HCT116 (cell line): ENCODE measurements at regions not wholly inside any gene's neighbourhood (a gene's known extent, or its start where the extent isn't known, plus 50 kb on each side); places are given as distances from the start of the nearest gene placed in this dataset.

Experiments
- ATAC-seq: fragments of 200-7000 bp; cut with Tn5 transposase; 2 replicates; pipeline ENCODE4 v1.9.1; 2020; ENCODE audit warnings: mild to moderate bottlenecking, moderate library complexity
- BruUV-seq: library from RNA; stranded (reverse); fragments of 400-500 nt; replicated peaks from 2 replicates; lab custom pipeline; 2021; lab: Mats Ljungman, UMichigan
- CTCF ChIA-PET: fragments of 300-600 bp; sonication (Branson Sonifier 250); formaldehyde crosslinking; loops from one replicate; lab custom pipeline; 2021; ENCODE audit warnings: antibody characterized with exemption; lab: Charles Lee
- POLR2A ChIA-PET: fragments of 300-600, 350-600 bp; sonication (Branson Sonifier 250); formaldehyde crosslinking; loops from one replicate; lab custom pipeline; 2021; ENCODE audit warnings: antibody characterized with exemption; lab: Charles Lee
- RAD21 ChIA-PET, 2 experiments: fragments of 300-600 bp; sonication (Branson Sonifier 250); formaldehyde crosslinking; loops; one replicate each; lab custom pipeline; 2023; ENCODE audit warnings: low total read pairs in 2 of 2; ENCODE audit not compliant: uncharacterized antibody in 2 of 2, unreplicated experiment in 2 of 2, low non-redundant PET in 1 of 2; lab: Charles Lee
- DNase-seq: peaks from one replicate; pipeline ENCODE4 v3.0.0-alpha.2; 2010; ENCODE audit warnings: low read depth, low spot score
- H2AFZ ChIP-seq: fragments of 200-600 bp; shearing (Covaris generic), sonication (generic); 2 replicates; pipeline ENCODE4 v1.6.1; 2017; ENCODE audit warnings: low read depth, mixed run types, mixed read lengths, antibody characterized with exemption, low read length; ENCODE audit not compliant: poor library complexity, severe bottlenecking
- H3K27ac ChIP-seq: 2 replicates; pipeline ENCODE4 v1.5.1; 2012; ENCODE audit warnings: low read depth, low read length
- H3K27me3 ChIP-seq: fragments of 200-600 bp; sonication (generic); 2 replicates; pipeline ENCODE4 v1.6.1; 2016; ENCODE audit warnings: mixed run types, low read length, mixed read lengths; ENCODE audit not compliant: insufficient read depth
- H3K36me3 ChIP-seq, 2 experiments: fragments of 200-500 bp in 1 of 2; fragments of 200-600 bp in 1 of 2; sonication (Bioruptor generic) in 1 of 2; sonication (generic) in 1 of 2; 2 replicates each; pipeline versions ENCODE4 v1.5.1 to v1.6.1; 2014 to 2016; ENCODE audit warnings: low read length in 2 of 2, inconsistent platforms in 1 of 2, mixed read lengths in 1 of 2, mixed run types in 1 of 2; ENCODE audit not compliant: insufficient read depth in 2 of 2, control insufficient read depth in 1 of 2
- H3K4me1 ChIP-seq, 2 experiments: fragments of 200-600 bp in 1 of 2; sonication (generic) in 1 of 2; 2 replicates each; pipeline versions ENCODE4 v1.5.1 to v1.6.1; 2012 to 2017; ENCODE audit warnings: low read length in 2 of 2, inconsistent platforms in 1 of 2, mild to moderate bottlenecking in 1 of 2, mixed read lengths in 1 of 2, mixed run types in 1 of 2, moderate library complexity in 1 of 2; ENCODE audit not compliant: insufficient read depth in 2 of 2, control insufficient read depth in 1 of 2
- H3K4me2 ChIP-seq: fragments of 200-600 bp; sonication (generic); 2 replicates; pipeline ENCODE4 v1.6.1; 2017; ENCODE audit warnings: mixed run types, low read length, mixed read lengths
- H3K4me3 ChIP-seq, 2 experiments: fragments of 200-600 bp in 1 of 2; sonication (generic) in 1 of 2; replicated peaks in 1 of 2; 2 replicates each; pipeline ENCODE4 v1.5.1; 2011 to 2016; ENCODE audit warnings: low read length in 2 of 2, control low read depth in 1 of 2, low read depth in 1 of 2, mild to moderate bottlenecking in 1 of 2, mixed read lengths in 1 of 2, mixed run types in 1 of 2
- H3K79me2 ChIP-seq: fragments of 200-600 bp; sonication (generic); 2 replicates; pipeline ENCODE4 v1.6.1; 2017; ENCODE audit warnings: mild to moderate bottlenecking, mixed run types, low read length, moderate library complexity, mixed read lengths; ENCODE audit not compliant: insufficient read depth
- H3K9ac ChIP-seq: fragments of 200-600 bp; sonication (generic); 2 replicates; pipeline ENCODE4 v1.6.1; 2016; ENCODE audit warnings: low read length, mixed read lengths
- H3K9me2 ChIP-seq: fragments of 200-600 bp; sonication (generic), shearing (Covaris generic); 2 replicates; pipeline ENCODE4 v1.6.1; 2017; ENCODE audit warnings: mixed run types, mild to moderate bottlenecking, moderate library complexity; ENCODE audit not compliant: insufficient read depth
- H3K9me3 ChIP-seq, 2 experiments: fragments of 200-500 bp in 1 of 2; fragments of 200-600 bp in 1 of 2; sonication (Bioruptor generic) in 1 of 2; sonication (generic) in 1 of 2; 2 replicates each; pipeline ENCODE4 v1.6.1; 2014 to 2017; ENCODE audit warnings: low read length in 2 of 2, mixed read lengths in 2 of 2, inconsistent platforms in 1 of 2, low read depth in 1 of 2, mild to moderate bottlenecking in 1 of 2, mixed run types in 1 of 2, moderate library complexity in 1 of 2; ENCODE audit not compliant: control insufficient read depth in 1 of 2, insufficient read depth in 1 of 2
- H4K20me1 ChIP-seq: fragments of 200-600 bp; sonication (generic), shearing (Covaris generic); 2 replicates; pipeline ENCODE4 v1.6.1; 2017; ENCODE audit warnings: mixed run types, mild to moderate bottlenecking, moderate library complexity; ENCODE audit not compliant: insufficient read depth
- ATF3 ChIP-seq: IDR thresholded peaks from 2 replicates; pipeline ENCODE4 v1.6.1; 2012
- CEBPB ChIP-seq: IDR thresholded peaks from 2 replicates; pipeline ENCODE4 v1.6.1; 2012; ENCODE audit warnings: low read depth
- ELF1 ChIP-seq: IDR thresholded peaks from 2 replicates; pipeline ENCODE4 v1.6.1; 2012; ENCODE audit warnings: low read depth, borderline replicate concordance
- EZH2 ChIP-seq: fragments of 200-600 bp; sonication (generic); IDR thresholded peaks from 2 replicates; pipeline ENCODE4 v1.6.1; 2017; ENCODE audit warnings: antibody characterized with exemption, mixed run types
- EZH2phosphoT487 ChIP-seq: fragments of 200-600 bp; IDR thresholded peaks from 2 replicates; pipeline ENCODE4 v1.6.1; 2018; ENCODE audit warnings: antibody characterized with exemption, borderline replicate concordance
- FOSL1 ChIP-seq: IDR thresholded peaks from 2 replicates; pipeline ENCODE4 v1.6.1; 2012; ENCODE audit warnings: low read depth
- JUND ChIP-seq: IDR thresholded peaks from 2 replicates; pipeline ENCODE4 v1.6.1; 2012
- MAX ChIP-seq: IDR thresholded peaks from 2 replicates; pipeline ENCODE4 v1.6.1; 2012
- POLR2A ChIP-seq: IDR thresholded peaks from 2 replicates; pipeline ENCODE4 v1.7.0; 2011; ENCODE audit warnings: borderline replicate concordance; ENCODE audit not compliant: insufficient read depth, insufficient read length; ENCODE audit errors: extremely low read depth
- POLR2AphosphoS5 ChIP-seq: IDR thresholded peaks from 2 replicates; pipeline ENCODE4 v1.6.1; 2011; ENCODE audit warnings: mild to moderate bottlenecking, low read depth, low read length, moderate library complexity
- RAD21 ChIP-seq: IDR thresholded peaks from 2 replicates; pipeline ENCODE4 v1.6.1; 2012; ENCODE audit warnings: low read depth, mild to moderate bottlenecking
- SIN3A ChIP-seq: IDR thresholded peaks from 2 replicates; pipeline ENCODE4 v1.6.1; 2012; ENCODE audit warnings: low read depth
- SP1 ChIP-seq: IDR thresholded peaks from 2 replicates; pipeline ENCODE4 v1.6.1; 2012; ENCODE audit warnings: low read depth
- TCF7L2 ChIP-seq: IDR thresholded peaks from 2 replicates; pipeline ENCODE4 v1.7.0; 2011; ENCODE audit warnings: borderline replicate concordance, inconsistent platforms; ENCODE audit not compliant: insufficient read depth, insufficient read length; ENCODE audit errors: extremely low read depth
- YY1 ChIP-seq: IDR thresholded peaks from 2 replicates; pipeline ENCODE4 v1.6.1; 2011; ENCODE audit warnings: low read length, low read depth, moderate library complexity, mild to moderate bottlenecking; ENCODE audit not compliant: insufficient replicate concordance; ENCODE audit errors: extremely low read depth
- ZFX ChIP-seq: fragments of 450-650 bp; IDR thresholded peaks from 2 replicates; pipeline ENCODE4 v1.6.1; 2017
- ZNF274 ChIP-seq: fragments of 200-500 bp; sonication (Bioruptor generic); IDR thresholded peaks from 2 replicates; pipeline ENCODE4 v1.6.1; 2014; ENCODE audit warnings: mild to moderate bottlenecking, low read depth, low read length, inconsistent platforms
- intact Hi-C: fragments of 100-400 bp; cut with micrococcal nuclease; formaldehyde crosslinking; loops from 2 replicates; pipeline ENCODE4 v1.10.0; 2022
- TF ChIP-seq, protein P1 (sequence below), 3 experiments: fragments of 200-600 bp in 1 of 3; sonication (generic) in 1 of 3; IDR thresholded peaks in 2 of 3; conservative IDR thresholded peaks in 1 of 3; 2 replicates each; pipeline ENCODE4 v1.5.1; 2012 to 2017; ENCODE audit warnings: low read depth in 2 of 3, low read length in 2 of 3, antibody characterized with exemption in 1 of 3, borderline replicate concordance in 1 of 3, control low read depth in 1 of 3, mild to moderate bottlenecking in 1 of 3, mixed read lengths in 1 of 3, mixed run types in 1 of 3, moderate library complexity in 1 of 3; ENCODE audit not compliant: insufficient read depth in 1 of 3

- ChIA-PET POLR2A (no interaction called here), CTCF (no interaction called here), RAD21 (no interaction called here)
- Histone ChIP-seq H3K9me2 (no peaks in the 10 kb centered on the region), H3K36me3 (no peaks in the 10 kb centered on the region), H2AFZ (no peak overlapping the region), H3K4me3 (no peak overlapping the region), H3K27me3 (no peaks in the 10 kb centered on the region), H3K79me2 (no peaks in the 10 kb centered on the region), H3K9ac (no peak overlapping the region), H4K20me1 (no peaks in the 10 kb centered on the region), H3K4me2 (no peak overlapping the region), H3K4me1 (no peaks in the 10 kb centered on the region), H3K9me3 (no peaks in the 10 kb centered on the region), H3K27ac (no peak overlapping the region)
- no peak for ATAC-seq
- BruUV-seq, result no TSS peak
- DNase-seq, result no peak
- no peak for TF ChIP-seq EZH2
- TF ChIP-seq EZH2phosphoT487, result no peak
- no peak for TF ChIP-seq SIN3A
- TF ChIP-seq ZNF274, result no peak
- no peak for TF ChIP-seq FOSL1
- TF ChIP-seq ATF3, result no peak
- TF ChIP-seq POLR2AphosphoS5, result no peak
- TF ChIP-seq SP1, result no peak
- no peak for TF ChIP-seq JUND
- no peak for TF ChIP-seq POLR2A
- TF ChIP-seq CEBPB, result no peak
- TF ChIP-seq MAX, result no peak
- no peak for TF ChIP-seq ZFX
- TF ChIP-seq TCF7L2, result no peak
- intact Hi-C loops, result no loop called here
Observed at GRCh38 chr7:135855846-135856245, 107.2 kb upstream of the FAM180A start.

DNA sequence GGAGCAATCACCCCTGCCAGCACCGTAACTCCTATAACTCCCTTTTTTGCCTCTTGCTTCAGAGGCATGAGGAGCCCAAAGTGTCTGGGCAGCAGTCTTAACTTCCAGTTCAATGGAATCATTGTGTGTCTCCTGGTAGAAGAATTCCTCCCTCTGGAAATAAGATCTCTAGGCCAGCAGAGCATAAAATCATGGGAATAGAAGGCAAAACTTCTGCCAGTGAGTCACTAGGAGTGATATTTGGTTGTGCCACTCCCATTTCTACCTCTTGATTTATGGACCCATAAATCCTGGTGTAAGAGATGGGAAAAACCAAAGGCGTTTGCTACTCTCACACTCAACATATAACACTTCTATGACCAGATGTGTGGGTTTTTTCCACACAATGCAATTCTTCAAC, 104.9 kb upstream of the FAM180A start:
- no peak for ATAC-seq
- intact Hi-C loops, result no loop called here
- no peak for DNase-seq
- H3K79me2 ChIP-seq, result no peaks in the 10 kb centered on the region
- POLR2A ChIA-PET, result no interaction called here
- TF ChIP-seq MAX (no peak), FOSL1 (no peak), EZH2 (no peak), ZNF274 (no peak), POLR2AphosphoS5 (no peak), YY1 (no peak), SP1 (no peak), ELF1 (no peak), RAD21 (no peak)
- TF ChIP-seq, protein P1, sequence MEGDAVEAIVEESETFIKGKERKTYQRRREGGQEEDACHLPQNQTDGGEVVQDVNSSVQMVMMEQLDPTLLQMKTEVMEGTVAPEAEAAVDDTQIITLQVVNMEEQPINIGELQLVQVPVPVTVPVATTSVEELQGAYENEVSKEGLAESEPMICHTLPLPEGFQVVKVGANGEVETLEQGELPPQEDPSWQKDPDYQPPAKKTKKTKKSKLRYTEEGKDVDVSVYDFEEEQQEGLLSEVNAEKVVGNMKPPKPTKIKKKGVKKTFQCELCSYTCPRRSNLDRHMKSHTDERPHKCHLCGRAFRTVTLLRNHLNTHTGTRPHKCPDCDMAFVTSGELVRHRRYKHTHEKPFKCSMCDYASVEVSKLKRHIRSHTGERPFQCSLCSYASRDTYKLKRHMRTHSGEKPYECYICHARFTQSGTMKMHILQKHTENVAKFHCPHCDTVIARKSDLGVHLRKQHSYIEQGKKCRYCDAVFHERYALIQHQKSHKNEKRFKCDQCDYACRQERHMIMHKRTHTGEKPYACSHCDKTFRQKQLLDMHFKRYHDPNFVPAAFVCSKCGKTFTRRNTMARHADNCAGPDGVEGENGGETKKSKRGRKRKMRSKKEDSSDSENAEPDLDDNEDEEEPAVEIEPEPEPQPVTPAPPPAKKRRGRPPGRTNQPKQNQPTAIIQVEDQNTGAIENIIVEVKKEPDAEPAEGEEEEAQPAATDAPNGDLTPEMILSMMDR (IDR thresholded peaks at IDR 0.05 in 2 of 3, conservative IDR thresholded peaks at IDR 0.05 in 1 of 3; ENCODE audit: borderline replicate concordance in 1 of 3, insufficient read depth in 1 of 3, low read depth in 2 of 3, low read length in 2 of 3), result no peak
- BruUV-seq, result no TSS peak
- H3K4me2 ChIP-seq, result no peak overlapping the region
- H4K20me1 ChIP-seq, result no peaks in the 10 kb centered on the region
- H3K4me3 ChIP-seq, result no peak overlapping the region
- no peak overlapping the region for H3K27ac ChIP-seq
- H3K27me3 ChIP-seq, result no peaks in the 10 kb centered on the region
- no peaks in the 10 kb centered on the region for H3K9me3 ChIP-seq
- CTCF ChIA-PET, result no interaction called here
- no peaks in the 10 kb centered on the region for H3K4me1 ChIP-seq
- no peak overlapping the region for H3K9ac ChIP-seq
- H3K36me3 ChIP-seq, result no peaks in the 10 kb centered on the region
- RAD21 ChIA-PET, result no interaction called here
- H2AFZ ChIP-seq, result no peak overlapping the region
- no peaks in the 10 kb centered on the region for H3K9me2 ChIP-seq
